Spleen (tissue), 7 donors: ENCODE measurements at regions not wholly inside any gene's neighbourhood (a gene's known extent, or its start where the extent isn't known, plus 50 kb on each side); places are given as distances from the start of the nearest gene placed in this dataset.

ENCODE experiments used
- CTCF ChIP-seq, 11 experiments: fragments of 200-600 bp in 7 of 11; fragments of 450-650 bp in 4 of 11; sonication (generic) in 4 of 11; IDR thresholded peaks in 8 of 11; conservative IDR thresholded peaks in 3 of 11; 1 replicate in 7 of 11; 2 replicates in 4 of 11; pipeline versions ENCODE4 v1.4.0 to v1.8.0; 2016 to 2021; ENCODE audit warnings: antibody characterized with exemption in 11 of 11, inconsistent platforms in 4 of 11, mild to moderate bottlenecking in 1 of 11
- POLR2A ChIP-seq, 3 donors: fragments of 450-650 bp; IDR thresholded peaks; one replicate each; pipeline ENCODE4 v1.5.1; 2017; ENCODE audit warnings: antibody characterized with exemption in 3 of 3, mild to moderate bottlenecking in 1 of 3
- POLR2AphosphoS5 ChIP-seq, 3 donors: sonication (generic); formaldehyde crosslinking; IDR thresholded peaks; one replicate each; pipeline ENCODE4 v1.5.1; 2017; ENCODE audit warnings: antibody characterized with exemption in 3 of 3
- donor health status: DM: no; HTN: no; CAD: no; lungs with moderate emphysema.
- donor health status: DM: no; HTN: no; CAD: no.
- donor health status: DM: no; HTN: no; CAD: no.

- TF ChIP-seq CTCF (IDR thresholded peaks at IDR 0.05 in 8 of 11, conservative IDR thresholded peaks at IDR 0.05 in 3 of 11): no peak
- TF ChIP-seq POLR2AphosphoS5 (IDR thresholded peaks at IDR 0.05): no peak
- no peak for TF ChIP-seq POLR2A (IDR thresholded peaks at IDR 0.05)
Observed at GRCh38 chr5:173777674-173778073, 110.5 kb upstream of the CPEB4 start.
